Suprapubic skin (tissue), 4 donors: ENCODE measurements at regions not wholly inside any gene's neighbourhood (a gene's known extent, or its start where the extent isn't known, plus 50 kb on each side); places are given as distances from the start of the nearest gene placed in this dataset.

Source experiments
- DNase-seq, 2 donors: peaks; one replicate each; pipeline ENCODE4 v3.0.0-alpha.2; 2019; ENCODE audit warnings: low spot score in 2 of 2
- H3K27ac ChIP-seq: fragments of 200-600 bp; sonication (generic); one replicate; pipeline ENCODE4 v1.5.1; 2019
- H3K27me3 ChIP-seq: fragments of 200-600 bp; sonication (generic); one replicate; pipeline ENCODE4 v1.5.1; 2019
- H3K36me3 ChIP-seq: fragments of 200-600 bp; sonication (generic); one replicate; pipeline ENCODE4 v1.5.1; 2019
- H3K4me1 ChIP-seq: fragments of 200-600 bp; sonication (generic); one replicate; pipeline ENCODE4 v1.5.1; 2019
- H3K4me3 ChIP-seq: fragments of 200-600 bp; sonication (generic); one replicate; pipeline ENCODE4 v1.5.1; 2019; ENCODE audit warnings: mild to moderate bottlenecking
- H3K9me3 ChIP-seq: fragments of 200-600 bp; sonication (generic); one replicate; pipeline ENCODE4 v1.5.1; 2019
- EP300 ChIP-seq: sonication (generic); formaldehyde crosslinking; IDR thresholded peaks from one replicate; pipeline ENCODE4 v1.6.1; 2017; ENCODE audit warnings: antibody characterized with exemption
- POLR2A ChIP-seq, 2 donors: fragments of 450-650 bp; IDR thresholded peaks; one replicate each; pipeline ENCODE4 v1.6.1; 2017; ENCODE audit warnings: antibody characterized with exemption in 2 of 2, mild to moderate bottlenecking in 2 of 2, moderate library complexity in 2 of 2
- POLR2AphosphoS5 ChIP-seq, 3 donors: sonication (generic); formaldehyde crosslinking; IDR thresholded peaks; one replicate each; pipeline ENCODE4 v1.6.1; 2017; ENCODE audit warnings: antibody characterized with exemption in 3 of 3
- WGBS: methylation state at CpG from one replicate; pipeline ENCODE4 v1.1.5; 2018; 5-methylcytosine and 5-hydroxymethylcytosine counted together
- TF ChIP-seq, protein P1 (sequence below), 2 donors: fragments of 200-600 bp in 1 of 2; fragments of 450-650 bp in 1 of 2; sonication (generic) in 1 of 2; IDR thresholded peaks; one replicate each; pipeline ENCODE4 v1.5.1; 2016 to 2019; ENCODE audit warnings: antibody characterized with exemption in 2 of 2, mild to moderate bottlenecking in 1 of 2, moderate library complexity in 1 of 2

DNA sequence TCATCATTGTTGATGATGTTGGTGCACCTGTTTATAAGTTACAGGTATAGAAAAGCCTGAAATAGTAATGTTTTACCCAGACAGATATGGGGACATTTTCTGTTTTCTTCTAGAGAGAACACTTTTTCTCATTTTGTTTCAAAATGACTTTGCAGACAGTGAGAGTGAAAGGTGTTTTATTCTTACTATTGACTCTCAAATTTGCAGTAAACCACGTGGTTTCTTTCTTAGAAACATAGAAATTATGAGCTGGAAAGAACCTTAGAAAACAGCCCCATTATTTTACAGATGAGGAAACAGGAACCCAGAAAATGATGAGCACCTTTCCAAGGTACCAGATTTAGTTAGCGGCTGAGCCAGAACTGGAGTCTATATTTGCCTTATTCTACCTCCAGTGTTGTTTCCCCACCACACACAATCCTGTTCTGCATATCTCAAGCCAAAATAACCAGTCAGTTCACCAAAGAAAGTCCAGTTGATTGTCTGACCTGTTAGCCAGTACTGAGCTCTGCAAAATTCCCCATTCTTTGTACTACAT lies 138.9 kb upstream of the AHR start:
- 78% methylated on average over 2 of the region's 2 CpGs for WGBS
- TF ChIP-seq, protein P1, sequence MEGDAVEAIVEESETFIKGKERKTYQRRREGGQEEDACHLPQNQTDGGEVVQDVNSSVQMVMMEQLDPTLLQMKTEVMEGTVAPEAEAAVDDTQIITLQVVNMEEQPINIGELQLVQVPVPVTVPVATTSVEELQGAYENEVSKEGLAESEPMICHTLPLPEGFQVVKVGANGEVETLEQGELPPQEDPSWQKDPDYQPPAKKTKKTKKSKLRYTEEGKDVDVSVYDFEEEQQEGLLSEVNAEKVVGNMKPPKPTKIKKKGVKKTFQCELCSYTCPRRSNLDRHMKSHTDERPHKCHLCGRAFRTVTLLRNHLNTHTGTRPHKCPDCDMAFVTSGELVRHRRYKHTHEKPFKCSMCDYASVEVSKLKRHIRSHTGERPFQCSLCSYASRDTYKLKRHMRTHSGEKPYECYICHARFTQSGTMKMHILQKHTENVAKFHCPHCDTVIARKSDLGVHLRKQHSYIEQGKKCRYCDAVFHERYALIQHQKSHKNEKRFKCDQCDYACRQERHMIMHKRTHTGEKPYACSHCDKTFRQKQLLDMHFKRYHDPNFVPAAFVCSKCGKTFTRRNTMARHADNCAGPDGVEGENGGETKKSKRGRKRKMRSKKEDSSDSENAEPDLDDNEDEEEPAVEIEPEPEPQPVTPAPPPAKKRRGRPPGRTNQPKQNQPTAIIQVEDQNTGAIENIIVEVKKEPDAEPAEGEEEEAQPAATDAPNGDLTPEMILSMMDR (IDR thresholded peaks at IDR 0.05), result no peak
- no peak for TF ChIP-seq POLR2AphosphoS5 (IDR thresholded peaks at IDR 0.05)
- DNase-seq, result no peak
- Histone ChIP-seq H3K4me3 (no peak overlapping the region), H3K36me3 (no peaks in the 10 kb centered on the region), H3K9me3 (no peaks in the 10 kb centered on the region), H3K27ac (no peak overlapping the region), H3K4me1 (no peaks in the 10 kb centered on the region), H3K27me3 (no peaks in the 10 kb centered on the region)

DNA sequence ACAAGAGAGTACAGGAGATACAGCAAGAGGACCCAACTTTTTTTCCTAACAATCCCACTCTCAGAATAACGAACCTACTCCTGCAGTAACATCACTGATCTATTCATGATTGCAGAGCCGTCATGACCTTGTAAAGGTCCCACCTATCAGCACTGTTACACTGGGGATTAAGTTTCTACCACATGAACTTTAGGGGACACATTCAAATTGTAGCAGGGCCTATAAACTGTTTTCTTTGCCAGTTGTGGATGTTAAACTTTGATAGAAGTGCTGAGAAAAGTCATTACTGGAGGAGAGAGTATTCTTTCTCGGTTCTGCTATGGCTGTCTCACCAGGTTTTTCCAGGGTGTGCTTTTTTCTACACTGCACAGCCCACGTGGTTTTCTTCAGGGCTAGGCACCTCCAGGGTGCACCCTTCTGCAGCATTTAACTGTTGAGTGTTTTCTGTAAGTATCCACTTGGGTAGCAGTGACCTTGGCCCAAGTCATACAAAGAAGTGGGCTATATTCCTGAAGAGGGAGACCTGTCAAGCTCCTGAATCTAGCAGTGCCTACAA lies 131.6 kb upstream of the AHR start:
- no peak for DNase-seq
- H3K27ac ChIP-seq, result no peak overlapping the region
- H3K4me3 ChIP-seq, result no peak overlapping the region
- no peaks in the 10 kb centered on the region for H3K9me3 ChIP-seq
- TF ChIP-seq, protein P1 (IDR thresholded peaks at IDR 0.05), result no peak
- TF ChIP-seq POLR2A (IDR thresholded peaks at IDR 0.05), result no peak
- no peak for TF ChIP-seq EP300
- TF ChIP-seq POLR2AphosphoS5 (IDR thresholded peaks at IDR 0.05), result no peak
- no peaks in the 10 kb centered on the region for H3K27me3 ChIP-seq
- 87% methylated on average over 4 of the region's 4 CpGs for WGBS
- H3K36me3 ChIP-seq, result no peaks in the 10 kb centered on the region
- no peaks in the 10 kb centered on the region for H3K4me1 ChIP-seq

DNA sequence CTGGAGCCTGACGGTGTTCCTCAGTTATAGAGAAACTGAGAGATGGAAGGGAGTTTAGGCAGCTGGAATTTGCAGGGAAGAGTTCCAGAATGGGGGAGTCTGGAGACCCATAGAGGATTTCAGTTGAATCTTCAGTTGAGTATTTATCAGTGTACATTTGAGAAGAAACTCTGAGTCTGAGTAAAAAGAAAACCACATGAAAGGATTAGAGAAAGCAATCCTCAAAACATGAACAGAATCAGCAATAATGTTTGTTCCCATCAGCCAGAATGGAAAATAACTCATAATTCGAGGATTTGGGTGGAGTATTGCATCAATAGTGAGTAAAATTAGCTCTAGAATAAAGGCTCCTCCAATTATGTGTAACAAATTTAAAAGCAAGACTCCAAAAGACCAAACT lies 130.0 kb upstream of the AHR start:
- Histone ChIP-seq H3K27me3 (no peaks in the 10 kb centered on the region), H3K4me1 (no peaks in the 10 kb centered on the region), H3K9me3 (no peaks in the 10 kb centered on the region), H3K36me3 (no peaks in the 10 kb centered on the region), H3K27ac (no peak overlapping the region), H3K4me3 (no peak overlapping the region)
- TF ChIP-seq, protein P1 (IDR thresholded peaks at IDR 0.05), result no peak
- TF ChIP-seq POLR2A (IDR thresholded peaks at IDR 0.05), result no peak
- TF ChIP-seq POLR2AphosphoS5 (IDR thresholded peaks at IDR 0.05), result no peak
- TF ChIP-seq EP300, result no peak
- WGBS, result 78% methylated on average over 2 of the region's 2 CpGs
- no peak for DNase-seq

DNA sequence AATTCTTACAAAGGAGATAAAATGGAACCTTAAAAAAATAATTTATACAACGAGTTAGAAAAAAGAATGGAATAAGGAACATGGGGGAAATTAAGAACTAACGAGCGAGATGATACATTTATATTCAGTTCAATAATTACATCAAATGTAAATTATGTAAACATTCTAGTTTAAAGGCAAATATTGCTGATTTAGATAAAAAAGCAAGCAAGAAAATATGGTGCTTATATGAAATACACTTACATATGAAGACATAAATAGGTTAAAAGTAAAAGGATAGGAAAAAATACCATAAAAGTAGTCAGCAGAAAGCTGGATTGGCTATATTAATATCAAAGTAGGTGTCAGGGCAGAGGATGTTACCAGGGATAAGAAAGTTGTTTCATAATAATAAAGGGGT lies 127.0 kb upstream of the AHR start:
- no peak for TF ChIP-seq POLR2AphosphoS5 (IDR thresholded peaks at IDR 0.05)
- TF ChIP-seq EP300, result no peak
- TF ChIP-seq, protein P1 (IDR thresholded peaks at IDR 0.05), result no peak
- no peak for TF ChIP-seq POLR2A (IDR thresholded peaks at IDR 0.05)
- no peaks in the 10 kb centered on the region for H3K36me3 ChIP-seq
- H3K27me3 ChIP-seq, result no peaks in the 10 kb centered on the region
- no peaks in the 10 kb centered on the region for H3K4me1 ChIP-seq
- H3K4me3 ChIP-seq, result no peak overlapping the region
- no peaks in the 10 kb centered on the region for H3K9me3 ChIP-seq
- 96% methylated on average over 3 of the region's 3 CpGs for WGBS
- DNase-seq, result no peak
- no peak overlapping the region for H3K27ac ChIP-seq

DNA sequence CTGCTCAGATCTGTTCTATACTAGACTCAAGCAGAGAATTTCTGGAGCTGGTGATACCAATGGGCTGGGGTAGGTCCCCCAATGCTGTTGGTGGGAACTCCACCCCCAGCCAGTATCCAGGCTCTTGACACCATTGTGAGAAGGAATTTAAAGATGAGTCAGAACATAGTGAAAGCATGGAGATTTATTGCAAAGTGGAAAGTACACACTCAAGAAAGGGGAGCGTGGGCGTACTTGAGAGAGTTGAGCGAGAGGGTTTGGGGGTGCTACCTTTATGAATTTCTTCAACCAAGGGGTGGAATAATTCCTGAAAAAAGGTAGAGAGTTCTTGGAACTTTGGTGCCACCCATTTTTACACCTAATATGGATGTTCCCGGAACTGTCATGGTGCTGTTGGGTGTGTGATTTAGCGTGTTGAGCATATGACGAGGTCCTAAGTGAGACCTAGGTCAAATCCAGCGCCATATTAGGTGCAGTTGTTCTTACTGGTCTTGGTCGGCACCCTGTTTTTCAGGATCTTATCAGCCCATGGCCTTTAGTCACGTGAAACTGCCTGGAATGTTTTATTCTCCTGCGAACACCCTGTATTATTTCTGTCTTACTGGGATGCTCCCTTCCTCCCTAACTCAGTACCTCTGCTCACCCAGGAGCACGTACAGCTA lies 122.0 kb upstream of the AHR start:
- H3K9me3 ChIP-seq, result no peaks in the 10 kb centered on the region
- H3K36me3 ChIP-seq, result no peaks in the 10 kb centered on the region
- no peak overlapping the region for H3K4me3 ChIP-seq
- no peaks in the 10 kb centered on the region for H3K27me3 ChIP-seq
- H3K4me1 ChIP-seq, result no peaks in the 10 kb centered on the region
- no peak overlapping the region for H3K27ac ChIP-seq
- WGBS, result 95% methylated on average over 11 of the region's 11 CpGs
- TF ChIP-seq, protein P1 (IDR thresholded peaks at IDR 0.05), result no peak
- DNase-seq, result no peak
